Mucosa of descending colon (tissue), 3 donors: ENCODE measurements at regions not wholly inside any gene's neighbourhood (a gene's known extent, or its start where the extent isn't known, plus 50 kb on each side); places are given as distances from the start of the nearest gene placed in this dataset.

ENCODE experiments used
- ATAC-seq: fragments of 200-7000 bp; cut with Tn5 transposase; one replicate; pipeline ENCODE4 v1.9.1; 2020; ENCODE audit warnings: mild to moderate bottlenecking, moderate library complexity
- DNase-seq, 3 donors: peaks; one replicate each; pipeline ENCODE4 v3.0.0-alpha.2; 2020
- H3K36me3 ChIP-seq: fragments of 200-600 bp; one replicate; pipeline ENCODE4 v1.8.0; 2021; ENCODE audit warnings: low read depth, mild to moderate bottlenecking
- H3K4me1 ChIP-seq: fragments of 200-600 bp; one replicate; pipeline ENCODE4 v1.8.0; 2021; ENCODE audit warnings: low read depth, mild to moderate bottlenecking
- H3K4me3 ChIP-seq: fragments of 200-600 bp; one replicate; pipeline ENCODE4 v1.8.0; 2021; ENCODE audit warnings: mild to moderate bottlenecking
- H3K9me3 ChIP-seq: fragments of 200-600 bp; one replicate; pipeline ENCODE4 v1.8.0; 2021; ENCODE audit warnings: mild to moderate bottlenecking
- intact Hi-C, 2 donors: fragments of 100-400 bp; cut with DNase I in 1 of 2; cut with micrococcal nuclease in 1 of 2; formaldehyde crosslinking; loops; one replicate each; pipeline versions ENCODE4 v1.11.0 to v1.11.1; 2022; cut with DNase I, micrococcal nuclease
- TF ChIP-seq, protein P1 (sequence below): fragments of 200-600 bp; IDR thresholded peaks from one replicate; pipeline ENCODE4 v1.8.0; 2022; ENCODE audit warnings: antibody characterized with exemption, mild to moderate bottlenecking
- donor health status: DM: no; HTN: no; CAD: no; lungs with moderate emphysema.
- donor health status: DM: no; HTN: no; CAD: no.
- donor health status: DM: no; HTN: yes; CAD: no.

- H3K9me3 ChIP-seq: peaks cover 10% of the 10 kb centered on the region
- intact Hi-C loops: no loop called here
- H3K4me1 ChIP-seq: no peaks in the 10 kb centered on the region
- no peak for ATAC-seq
- TF ChIP-seq, protein P1, sequence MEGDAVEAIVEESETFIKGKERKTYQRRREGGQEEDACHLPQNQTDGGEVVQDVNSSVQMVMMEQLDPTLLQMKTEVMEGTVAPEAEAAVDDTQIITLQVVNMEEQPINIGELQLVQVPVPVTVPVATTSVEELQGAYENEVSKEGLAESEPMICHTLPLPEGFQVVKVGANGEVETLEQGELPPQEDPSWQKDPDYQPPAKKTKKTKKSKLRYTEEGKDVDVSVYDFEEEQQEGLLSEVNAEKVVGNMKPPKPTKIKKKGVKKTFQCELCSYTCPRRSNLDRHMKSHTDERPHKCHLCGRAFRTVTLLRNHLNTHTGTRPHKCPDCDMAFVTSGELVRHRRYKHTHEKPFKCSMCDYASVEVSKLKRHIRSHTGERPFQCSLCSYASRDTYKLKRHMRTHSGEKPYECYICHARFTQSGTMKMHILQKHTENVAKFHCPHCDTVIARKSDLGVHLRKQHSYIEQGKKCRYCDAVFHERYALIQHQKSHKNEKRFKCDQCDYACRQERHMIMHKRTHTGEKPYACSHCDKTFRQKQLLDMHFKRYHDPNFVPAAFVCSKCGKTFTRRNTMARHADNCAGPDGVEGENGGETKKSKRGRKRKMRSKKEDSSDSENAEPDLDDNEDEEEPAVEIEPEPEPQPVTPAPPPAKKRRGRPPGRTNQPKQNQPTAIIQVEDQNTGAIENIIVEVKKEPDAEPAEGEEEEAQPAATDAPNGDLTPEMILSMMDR: no peak
- no peak for DNase-seq
- no peak overlapping the region for H3K4me3 ChIP-seq
- H3K36me3 ChIP-seq: no peaks in the 10 kb centered on the region
Measured at GRCh38 chr1:193931356-193931755, 744.9 kb upstream of the B3GALT2 start.

DNA sequence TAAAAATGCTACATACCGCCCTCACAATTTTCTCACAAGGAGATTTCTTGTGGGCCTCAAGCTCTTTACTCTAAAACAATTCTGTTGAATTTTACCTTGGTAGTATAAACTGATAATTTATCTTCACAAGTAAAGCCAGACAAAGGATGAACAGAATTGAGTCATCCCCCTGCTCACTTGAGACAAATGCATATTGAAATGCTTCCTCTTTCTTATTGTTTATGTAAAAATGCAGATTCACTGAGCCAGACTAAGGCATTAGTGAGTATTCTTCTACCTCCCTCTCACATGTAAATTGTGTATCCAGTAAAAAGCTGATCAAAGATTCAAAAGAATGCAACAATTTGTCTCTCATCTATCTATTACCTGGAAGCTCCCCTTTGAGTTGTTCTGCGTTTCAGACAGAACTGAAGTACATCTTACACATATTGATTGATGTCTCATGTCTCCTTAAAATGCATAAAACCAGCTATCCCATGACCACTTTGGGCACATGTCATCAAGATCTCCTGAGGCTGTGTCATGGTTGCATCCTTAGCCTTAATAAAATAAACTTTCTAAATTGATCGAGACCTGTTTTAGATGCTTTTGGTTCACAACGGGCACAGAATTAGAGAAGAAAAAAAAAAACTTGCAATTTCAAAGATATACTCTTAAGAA lies 743.1 kb upstream of the B3GALT2 start:
- TF ChIP-seq, protein P1: no peak
- ATAC-seq: no peak
- Histone ChIP-seq H3K4me3 (no peak overlapping the region), H3K4me1 (no peaks in the 10 kb centered on the region), H3K9me3 (peaks cover 10% of the 10 kb centered on the region), H3K36me3 (no peaks in the 10 kb centered on the region)
- intact Hi-C loops: no loop called here
- no peak for DNase-seq

DNA sequence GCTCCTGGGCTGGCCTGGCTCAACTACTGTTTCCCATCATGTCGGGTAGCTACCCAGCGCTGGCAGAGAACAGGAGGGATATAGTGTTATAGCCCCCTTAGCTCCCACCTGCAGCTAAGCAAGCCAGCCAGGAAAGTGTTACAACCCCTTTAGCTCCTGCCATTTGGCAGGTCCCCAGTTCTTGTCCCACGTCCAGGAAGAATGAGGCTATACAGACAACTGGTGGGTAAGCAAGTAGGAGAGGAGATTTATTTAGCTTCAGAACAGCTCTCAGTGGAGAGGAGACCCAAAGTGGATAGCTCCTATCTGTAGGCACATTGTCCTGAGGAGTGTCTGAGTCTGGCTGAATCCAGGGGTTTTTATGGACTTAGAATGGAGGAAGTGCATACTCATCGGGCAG lies 741.1 kb upstream of the B3GALT2 start:
- no peak overlapping the region for H3K4me3 ChIP-seq
- H3K36me3 ChIP-seq: no peaks in the 10 kb centered on the region
- intact Hi-C loops: no loop called here
- no peaks in the 10 kb centered on the region for H3K4me1 ChIP-seq
- TF ChIP-seq, protein P1: no peak
- no peak for DNase-seq
- peaks cover 10% of the 10 kb centered on the region for H3K9me3 ChIP-seq
- no peak for ATAC-seq

DNA sequence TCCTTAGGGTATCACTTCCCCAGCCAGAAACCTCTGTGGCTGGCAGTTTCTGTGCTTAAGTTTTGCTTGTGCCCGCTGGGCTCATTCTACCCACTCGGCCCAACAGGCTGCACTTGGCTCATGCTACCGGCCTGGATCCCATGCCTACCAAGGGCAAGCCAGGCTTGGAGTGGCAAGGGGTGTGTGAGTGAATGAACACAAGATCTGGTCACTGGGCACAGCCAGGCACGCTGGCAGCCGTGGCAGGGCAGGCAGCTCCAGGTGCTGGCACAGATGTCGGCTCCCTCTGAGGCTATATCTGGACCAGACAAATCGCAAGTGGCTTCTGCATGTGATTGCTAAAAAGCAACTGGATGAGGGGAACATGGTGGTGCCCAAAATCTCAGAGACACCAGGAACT lies 740.5 kb upstream of the B3GALT2 start:
- H3K9me3 ChIP-seq: peaks cover 10% of the 10 kb centered on the region
- H3K4me1 ChIP-seq: no peaks in the 10 kb centered on the region
- DNase-seq (no peak), ATAC-seq (no peak)
- TF ChIP-seq, protein P1: no peak
- intact Hi-C loops: no loop called here
- H3K36me3 ChIP-seq: no peaks in the 10 kb centered on the region
- H3K4me3 ChIP-seq: no peak overlapping the region

DNA sequence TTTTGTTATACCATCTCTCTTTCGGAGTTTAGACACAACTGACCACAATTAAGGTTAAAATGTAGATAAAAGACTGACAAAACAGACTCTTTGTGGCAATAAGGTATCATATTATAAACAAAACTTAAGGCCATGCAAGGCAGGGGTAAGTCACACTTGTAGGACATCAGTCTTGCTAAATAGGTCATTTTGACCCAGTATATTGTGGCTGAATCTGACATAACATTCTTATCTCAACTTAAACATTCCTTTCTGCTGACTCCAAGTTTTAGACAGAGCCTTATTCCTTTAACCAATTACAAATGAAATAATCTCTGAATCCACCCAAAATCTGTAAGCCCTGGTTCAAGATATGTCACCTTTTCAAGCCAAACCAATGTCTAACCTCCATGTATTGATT lies 733.4 kb upstream of the B3GALT2 start:
- ATAC-seq (no peak), DNase-seq (no peak)
- TF ChIP-seq, protein P1: no peak

GRCh38 chr1:193916452-193916851 lies 730.0 kb upstream of the B3GALT2 start:
- ATAC-seq (no peak), DNase-seq (no peak)
- Histone ChIP-seq H3K4me3 (no peak overlapping the region), H3K36me3 (no peaks in the 10 kb centered on the region), H3K4me1 (no peaks in the 10 kb centered on the region), H3K9me3 (no peaks in the 10 kb centered on the region)
- TF ChIP-seq, protein P1: no peak
- intact Hi-C loops: no loop called here

More for the DNA sequence above, 733.4 kb upstream of the B3GALT2 start:
- H3K9me3 ChIP-seq: no peaks in the 10 kb centered on the region
- intact Hi-C loops: no loop called here
- no peak overlapping the region for H3K4me3 ChIP-seq
- H3K36me3 ChIP-seq: no peaks in the 10 kb centered on the region
- no peaks in the 10 kb centered on the region for H3K4me1 ChIP-seq
